ENCODE measurements at regions not wholly inside any gene's neighbourhood (a gene's known extent, or its start where the extent isn't known, plus 50 kb on each side); places are given as distances from the start of the nearest gene placed in this dataset.

- no peak for DNase-seq
Observed at GRCh38 chr2:146305164-146305563, 1539.7 kb upstream of the ACVR2A start.

DNA sequence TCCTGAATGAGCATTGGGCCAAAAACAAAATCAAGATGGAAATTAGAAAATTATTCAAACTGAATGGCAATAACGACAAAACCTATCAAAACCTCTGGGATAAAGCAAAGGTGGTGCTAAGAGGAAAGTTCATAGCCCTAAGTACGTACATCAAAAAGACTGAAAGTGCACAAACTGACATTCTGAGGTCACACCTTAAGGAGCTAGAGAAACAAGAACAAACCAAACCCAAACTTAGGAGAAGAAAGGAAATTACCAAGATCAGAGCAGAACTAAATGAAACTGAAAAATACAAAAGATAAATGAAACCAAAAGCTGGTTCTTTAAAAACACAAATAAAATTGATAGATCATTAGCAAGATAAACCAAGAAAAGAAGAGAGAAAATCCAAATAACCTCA is 1543.5 kb upstream of the ACVR2A start:
- DNase-seq: no peak

- peak; percentile 22 for DNase-seq
Observed at GRCh38 chr2:146295080-146295670, 1549.7 kb upstream of the ACVR2A start.

- DNase-seq: no peak
Observed at GRCh38 chr2:146287281-146287680, 1557.5 kb upstream of the ACVR2A start.

DNA sequence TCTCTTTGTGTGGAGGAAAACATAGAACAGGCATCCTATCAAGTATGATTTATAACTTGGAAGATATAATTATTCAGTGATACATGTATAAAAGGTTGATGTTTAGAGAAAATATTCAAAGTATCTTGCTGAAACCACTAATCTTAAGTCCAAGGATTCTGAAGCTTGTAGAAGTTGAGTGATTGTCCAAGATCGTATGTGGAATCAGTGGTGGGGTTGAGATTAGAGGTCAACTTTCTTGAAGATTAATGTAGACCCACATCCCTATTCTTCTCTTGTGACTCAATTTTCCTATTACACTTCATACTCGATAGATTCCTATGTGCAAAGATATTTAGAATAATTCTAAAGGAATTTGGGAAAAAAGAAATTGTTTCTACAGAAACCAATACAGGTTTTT is 1565.9 kb upstream of the ACVR2A start:
- DNase-seq: no peak

DNA sequence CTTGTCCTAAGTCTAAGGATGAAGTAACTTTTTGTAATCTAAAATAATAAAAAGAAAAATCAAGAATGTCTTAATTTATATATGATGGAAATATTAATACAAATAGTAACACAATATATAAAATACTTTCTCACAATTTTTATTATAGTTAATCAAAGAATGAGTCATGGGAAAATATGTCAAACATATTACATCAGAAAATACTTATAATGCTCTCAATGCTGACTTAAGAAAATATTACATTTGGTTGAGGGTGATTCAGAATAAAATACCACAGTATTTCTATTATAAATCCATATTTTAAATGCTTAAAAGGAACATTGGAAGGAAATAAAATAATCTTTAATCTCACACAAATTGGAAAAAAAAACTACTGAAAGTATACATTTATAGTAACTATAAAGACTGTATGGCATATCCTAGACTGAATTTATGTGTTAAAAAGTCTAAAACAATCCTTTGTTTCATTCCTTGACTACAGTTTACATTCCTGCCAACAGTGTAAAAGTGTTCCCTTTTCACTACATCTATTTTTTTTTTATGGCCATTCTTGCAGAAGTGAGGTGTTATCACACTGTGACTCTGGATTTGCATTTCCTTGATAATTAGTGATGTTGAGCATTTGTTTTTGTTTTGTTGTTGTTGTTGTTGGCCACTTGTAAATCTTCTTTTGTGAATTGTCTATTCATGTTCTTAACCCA is 1573.5 kb upstream of the ACVR2A start:
- no peak for DNase-seq

DNA sequence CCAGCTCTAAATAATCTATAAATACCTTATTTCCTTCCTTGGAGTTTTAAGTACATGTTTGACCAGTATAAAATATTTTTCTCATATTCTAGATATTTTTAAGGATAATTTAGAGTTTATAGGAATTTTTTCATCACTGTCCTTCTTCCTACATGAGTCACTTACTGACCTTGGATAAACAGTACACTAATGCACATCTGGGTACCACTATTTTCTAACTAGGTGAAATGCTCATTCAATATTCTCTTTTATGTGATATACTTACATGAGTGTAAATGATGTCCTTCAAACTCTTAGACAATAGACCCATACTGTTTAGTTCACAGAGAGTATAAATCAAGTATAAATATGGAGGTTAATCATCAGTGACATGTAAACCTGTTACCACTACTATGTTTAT is 1574.2 kb upstream of the ACVR2A start:
- no peak for DNase-seq

DNA sequence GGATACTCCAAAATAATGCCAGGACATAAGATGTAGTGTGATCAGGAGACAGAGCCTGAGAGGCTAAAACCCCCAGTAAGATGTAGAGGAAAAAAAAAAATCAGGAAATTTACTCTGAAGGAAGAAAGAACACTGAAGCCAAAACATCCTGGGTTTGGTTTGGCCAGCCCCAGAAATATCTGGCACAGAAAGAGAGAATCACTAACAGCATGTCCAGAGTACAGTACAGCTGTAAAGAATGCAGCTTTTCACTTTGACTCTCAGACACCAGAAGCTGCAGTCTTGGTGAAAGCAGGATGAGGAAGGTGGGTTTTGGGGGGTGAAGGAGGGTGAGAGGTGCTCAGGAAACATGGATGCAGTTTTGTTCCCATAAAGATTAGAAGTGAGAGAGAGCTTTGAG is 1577.7 kb upstream of the ACVR2A start:
- DNase-seq: no peak

DNA sequence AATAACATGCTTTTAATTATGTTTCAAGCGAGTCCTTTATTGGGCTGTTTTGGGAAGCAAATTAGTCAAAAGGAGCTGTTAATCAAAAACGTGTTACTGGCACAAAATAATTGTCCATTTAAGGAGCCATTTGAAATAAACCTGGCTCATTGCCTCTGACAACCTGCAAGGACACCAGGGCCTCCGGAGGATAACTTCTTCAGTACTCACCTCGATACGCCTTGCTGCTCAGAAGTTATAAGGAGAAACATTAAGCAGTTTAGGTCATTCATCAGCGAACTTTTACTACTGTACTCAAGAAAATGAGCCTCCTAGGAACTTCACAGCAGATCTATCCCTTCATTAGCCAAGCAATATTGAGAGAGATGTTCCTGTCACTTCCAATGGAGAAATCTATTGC is 1579.2 kb upstream of the ACVR2A start:
- DNase-seq: no peak

- no peak for DNase-seq
Observed at GRCh38 chr2:146262606-146263005, 1582.2 kb upstream of the ACVR2A start.

GRCh38 chr2:146260551-146260950 is 1584.3 kb upstream of the ACVR2A start:
- DNase-seq: no peak

DNA sequence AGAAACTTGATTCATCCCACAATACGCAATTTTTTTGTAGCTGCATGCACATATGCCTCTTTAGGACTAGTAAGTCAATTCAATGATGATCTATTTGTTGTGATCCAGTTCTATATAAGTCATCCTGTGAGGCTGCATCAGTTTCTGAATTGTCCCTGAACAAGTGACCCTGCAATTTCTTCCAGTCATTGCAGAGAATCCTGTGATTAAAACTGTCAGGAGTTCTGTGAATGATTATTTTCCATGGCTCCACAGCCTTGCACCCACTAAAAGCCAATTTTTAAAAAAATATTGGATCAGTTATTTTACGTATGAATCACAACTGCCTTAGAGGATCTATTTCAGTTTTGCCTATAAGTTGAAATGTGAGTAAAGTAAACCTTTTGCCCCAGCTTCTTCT is 1585.0 kb upstream of the ACVR2A start:
- no peak for DNase-seq

- DNase-seq: no peak
Observed at GRCh38 chr2:146258071-146258470, 1586.8 kb upstream of the ACVR2A start.

DNA sequence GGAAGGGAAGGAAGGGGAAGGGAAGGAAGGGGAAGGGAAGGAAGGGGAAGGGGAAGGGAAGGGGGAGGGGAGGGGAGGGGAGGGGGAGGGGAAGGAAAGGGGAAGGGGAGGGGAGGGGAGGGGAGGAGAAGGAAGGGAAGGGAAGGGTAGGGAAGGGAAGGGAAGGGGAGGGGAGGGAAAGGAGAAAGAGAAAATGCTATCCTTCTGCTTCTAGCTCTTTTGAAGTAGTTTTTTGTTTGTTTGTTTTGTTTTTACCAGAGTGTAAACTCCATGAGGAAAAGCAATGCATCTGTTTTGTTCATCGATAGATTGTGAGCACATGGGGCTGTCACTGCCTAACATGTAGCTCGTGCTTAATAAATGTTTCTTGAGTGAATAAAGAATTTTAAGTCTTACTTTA is 1592.7 kb upstream of the ACVR2A start:
- no peak for DNase-seq

DNA sequence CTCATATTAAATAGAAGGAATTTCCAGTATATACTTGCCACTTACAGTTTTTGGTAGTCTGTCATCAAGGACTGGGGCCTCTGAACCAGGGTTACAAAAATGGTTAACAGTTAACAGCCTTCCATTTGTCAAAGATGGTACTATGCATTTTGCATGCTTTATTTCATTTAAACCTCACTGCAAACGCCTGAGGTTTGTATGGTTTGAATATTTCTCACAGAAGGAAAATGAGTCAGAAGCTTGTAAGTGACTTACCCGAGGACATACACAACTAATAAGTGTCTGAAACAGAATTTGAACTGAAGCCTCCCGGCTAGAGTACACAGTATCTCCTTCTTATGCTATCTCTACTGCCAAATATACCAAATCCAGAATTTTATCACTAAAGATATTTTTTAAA is 1593.5 kb upstream of the ACVR2A start:
- DNase-seq: no peak

- DNase-seq: no peak
Observed at GRCh38 chr2:146246736-146247523, 1597.9 kb upstream of the ACVR2A start.

DNA sequence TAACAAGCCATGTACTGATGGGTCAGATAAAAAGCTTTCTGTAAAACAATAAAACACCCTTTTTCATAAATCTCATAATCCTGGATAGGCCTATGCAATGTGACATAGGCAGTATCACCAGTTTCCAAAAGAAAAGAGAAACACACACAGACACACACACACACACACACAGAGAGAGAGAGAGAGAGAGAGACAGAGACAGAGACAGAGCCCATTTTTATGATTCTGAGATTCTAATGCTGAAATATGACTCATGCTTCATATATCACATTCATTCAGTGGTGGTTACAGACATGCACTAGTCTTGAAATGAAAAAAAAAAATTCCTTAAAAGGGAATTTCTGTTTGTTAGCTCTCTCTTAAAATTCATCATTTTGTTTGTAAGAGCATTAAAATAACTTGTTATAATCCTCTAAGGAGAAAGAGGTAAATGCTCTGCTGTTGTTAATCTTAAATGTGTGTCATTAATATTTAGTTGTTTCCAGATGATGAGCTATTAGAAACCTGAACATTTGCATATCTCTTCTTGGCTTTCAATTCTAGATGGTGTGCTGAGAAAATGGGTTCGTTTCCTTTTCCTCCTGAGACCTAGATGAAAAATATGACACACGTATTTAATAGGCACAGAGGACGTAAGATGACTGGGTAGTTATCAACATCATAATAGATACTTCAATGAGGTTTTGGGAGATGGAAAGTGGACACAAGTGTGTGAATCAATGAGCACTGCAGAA is 1598.7 kb upstream of the ACVR2A start:
- DNase-seq: no peak

DNA sequence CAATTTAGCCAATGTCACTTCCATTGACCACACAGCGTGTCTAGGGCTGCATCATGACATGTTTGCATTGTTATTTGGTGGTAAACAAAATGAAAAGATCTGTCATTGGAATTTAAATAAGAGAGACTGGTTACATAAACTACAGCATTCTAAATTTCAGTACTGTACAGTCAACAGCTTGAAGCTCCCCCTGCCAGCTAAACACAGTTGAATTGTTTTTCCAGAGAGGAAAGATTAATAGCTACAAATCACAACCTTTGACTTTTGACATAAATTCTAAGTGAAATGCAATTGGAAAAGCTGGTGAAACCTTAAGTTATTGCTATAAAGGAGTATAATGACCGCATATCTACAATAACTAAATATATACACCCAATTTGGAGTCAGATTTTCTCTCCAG is 1600.0 kb upstream of the ACVR2A start:
- DNase-seq: no peak

GRCh38 chr2:146244131-146244530 is 1600.7 kb upstream of the ACVR2A start:
- DNase-seq: no peak

- DNase-seq: peak; percentile 2
Observed at GRCh38 chr2:146241023-146241422, 1603.8 kb upstream of the ACVR2A start.

- DNase-seq: no peak
Observed at GRCh38 chr2:146240391-146240790, 1604.4 kb upstream of the ACVR2A start.

GRCh38 chr2:146239392-146240135 is 1605.3 kb upstream of the ACVR2A start:
- DNase-seq: no peak

All from hematopoietic multipotent progenitor cell treated with erythropoietin and hydrocortisone succinate and interleukin-3 and kit ligand, for 4 days (in vitro differentiated cells).